ENCODE measurements at regions not wholly inside any gene's neighbourhood (a gene's known extent, or its start where the extent isn't known, plus 50 kb on each side); places are given as distances from the start of the nearest gene placed in this dataset.

DNA sequence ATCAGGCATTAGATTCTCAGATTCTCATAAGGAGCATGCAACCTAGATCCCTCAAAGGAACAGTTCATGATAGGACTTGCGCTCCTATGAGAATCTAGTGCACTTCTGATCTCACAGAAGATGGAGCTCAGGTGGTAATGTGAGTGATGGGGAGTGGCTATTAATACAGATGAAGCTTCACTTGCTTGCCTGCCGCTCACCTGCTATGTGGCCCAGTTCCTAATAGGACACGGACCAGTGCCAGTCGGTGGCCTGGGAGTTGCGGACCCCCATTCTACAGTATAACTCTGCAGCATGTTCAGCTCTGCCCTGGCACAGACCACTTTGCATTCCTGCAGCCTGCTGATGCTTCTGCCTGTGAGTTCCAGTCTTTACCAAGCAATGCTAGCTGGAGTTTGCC, 581.3 kb upstream of the KLF4 start:
- peaks cover 6% of the 10 kb centered on the region for H3K4me1 ChIP-seq (ENCODE audit: insufficient read depth, low read length)
- no peak overlapping the region for H3K23ac ChIP-seq (ENCODE audit: insufficient read length, low read depth, low read length)
- no peak overlapping the region for H4K5ac ChIP-seq (ENCODE audit: insufficient read length, low read depth, low read length)
- peaks cover 2% of the 10 kb centered on the region; the same call in 1 of the 2 replicates for H3K27me3 Mint-ChIP-seq (ENCODE audit: low read depth)
- H3K4ac ChIP-seq (ENCODE audit: low read depth, low read length), result no peak overlapping the region
- no peak overlapping the region for H2AFZ ChIP-seq (ENCODE audit: low read length)
- H4K91ac ChIP-seq (ENCODE audit: insufficient read length, low read depth, low read length), result no peak overlapping the region
- H3K23me2 ChIP-seq (ENCODE audit: insufficient read length, low read depth, low read length, poor library complexity, severe bottlenecking), result no peaks in the 10 kb centered on the region
- H2AK5ac ChIP-seq (ENCODE audit: insufficient read length, low read length), result no peak overlapping the region
- TF ChIP-seq, protein P1, sequence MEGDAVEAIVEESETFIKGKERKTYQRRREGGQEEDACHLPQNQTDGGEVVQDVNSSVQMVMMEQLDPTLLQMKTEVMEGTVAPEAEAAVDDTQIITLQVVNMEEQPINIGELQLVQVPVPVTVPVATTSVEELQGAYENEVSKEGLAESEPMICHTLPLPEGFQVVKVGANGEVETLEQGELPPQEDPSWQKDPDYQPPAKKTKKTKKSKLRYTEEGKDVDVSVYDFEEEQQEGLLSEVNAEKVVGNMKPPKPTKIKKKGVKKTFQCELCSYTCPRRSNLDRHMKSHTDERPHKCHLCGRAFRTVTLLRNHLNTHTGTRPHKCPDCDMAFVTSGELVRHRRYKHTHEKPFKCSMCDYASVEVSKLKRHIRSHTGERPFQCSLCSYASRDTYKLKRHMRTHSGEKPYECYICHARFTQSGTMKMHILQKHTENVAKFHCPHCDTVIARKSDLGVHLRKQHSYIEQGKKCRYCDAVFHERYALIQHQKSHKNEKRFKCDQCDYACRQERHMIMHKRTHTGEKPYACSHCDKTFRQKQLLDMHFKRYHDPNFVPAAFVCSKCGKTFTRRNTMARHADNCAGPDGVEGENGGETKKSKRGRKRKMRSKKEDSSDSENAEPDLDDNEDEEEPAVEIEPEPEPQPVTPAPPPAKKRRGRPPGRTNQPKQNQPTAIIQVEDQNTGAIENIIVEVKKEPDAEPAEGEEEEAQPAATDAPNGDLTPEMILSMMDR (conservative IDR thresholded peaks at IDR 0.05), result no peak
- H3K9me3 Mint-ChIP-seq, result peaks cover 7 to 11% of the 10 kb centered on the region in 2 experiments; a peak in 4 of 5 replicates
- H3T11ph ChIP-seq (ENCODE audit: low read length), result no peak overlapping the region
- no peaks in the 10 kb centered on the region for H3K27me3 ChIP-seq (ENCODE audit: insufficient read depth, low read length)
- no peak overlapping the region for H2BK5ac ChIP-seq (ENCODE audit: insufficient read length, low read length)
- H3K79me1 ChIP-seq (ENCODE audit: insufficient read depth, low read depth, low read length, poor library complexity, severe bottlenecking), result no peaks in the 10 kb centered on the region
- no peak overlapping the region for H3K56ac ChIP-seq (ENCODE audit: insufficient read length, low read depth, low read length)
- H3K9me3 ChIP-seq (ENCODE audit: control insufficient read depth, low read depth, low read length), result no peaks in the 10 kb centered on the region
- no peak overlapping the region for H3K27ac ChIP-seq (ENCODE audit: insufficient read length, low read depth, low read length)
- no peak overlapping the region for H2BK120ac ChIP-seq (ENCODE audit: low read depth, low read length, poor library complexity, severe bottlenecking)
- H3K4me3 Mint-ChIP-seq, result no peak overlapping the region
- no peak overlapping the region for H3K9ac ChIP-seq (ENCODE audit: extremely low read depth, insufficient read length, low read length)
- H2BK12ac ChIP-seq (ENCODE audit: insufficient read length, low read depth, low read length), result no peak overlapping the region
- WGBS (ENCODE audit: extremely low coverage, insufficient read length, low lambda C conversion rate), result no CpG with 5 or more reads among the region's 5 CpGs
- H4K20me1 ChIP-seq (ENCODE audit: control insufficient read depth, insufficient read depth, insufficient read length), result no peaks in the 10 kb centered on the region
- no peaks in the 10 kb centered on the region for H3K79me2 ChIP-seq (ENCODE audit: insufficient read depth, low read length)
- H2BK20ac ChIP-seq (ENCODE audit: low read depth, low read length, poor library complexity, severe bottlenecking), result no peak overlapping the region
- H3K4me1 Mint-ChIP-seq, result peaks cover 8 to 13% of the 10 kb centered on the region in 2 experiments
- H3K14ac ChIP-seq (ENCODE audit: insufficient read depth, low read length), result no peak overlapping the region
- H3K4me2 ChIP-seq (ENCODE audit: insufficient read depth, insufficient read length, low read length), result no peak overlapping the region
- H2BK15ac ChIP-seq (ENCODE audit: low read depth, low read length), result no peak overlapping the region
- no peak overlapping the region for H3K18ac ChIP-seq (ENCODE audit: insufficient read length, low read depth, low read length)
- H3K36me3 Mint-ChIP-seq (ENCODE audit: insufficient read depth in 1 of 3, low read depth in 3 of 3), result peaks cover 2 to 11% (median 7%) of the 10 kb centered on the region in 3 experiments; a peak in 4 of 7 replicates
- no peak for DNase-seq
- H4K8ac ChIP-seq (replicated peaks; ENCODE audit: insufficient read length, low read depth, low read length), result no peak overlapping the region
- H3K27ac Mint-ChIP-seq, result no peak overlapping the region
